HEK293 (cell line): ENCODE measurements at regions not wholly inside any gene's neighbourhood (a gene's known extent, or its start where the extent isn't known, plus 50 kb on each side); places are given as distances from the start of the nearest gene placed in this dataset.

ENCODE experiments used
- CTCF ChIA-PET: fragments of 350-600 bp; formaldehyde crosslinking; extraction: SDS; loops from one replicate; lab custom pipeline; 2021; ENCODE audit warnings: antibody characterized with exemption; lab: Yijun Ruan, JAX
- POLR2A ChIA-PET: fragments of 300-600 bp; formaldehyde crosslinking; extraction: SDS; loops from one replicate; lab custom pipeline; 2020; ENCODE audit warnings: antibody characterized with exemption, inconsistent platforms; lab: Yijun Ruan, JAX
- H3K27ac ChIP-seq: fragments of 200-500 bp; sonication (Bioruptor generic); 2 replicates; pipeline ENCODE4 v1.5.1; 2014; ENCODE audit warnings: low read depth, low read length, control low read depth, inconsistent platforms; ENCODE audit errors: extremely low read depth
- H3K36me3 ChIP-seq, 2 experiments: fragments of 200-500 bp in 1 of 2; sonication (Bioruptor generic) in 1 of 2; 1 replicate in 1 of 2; 2 replicates in 1 of 2; pipeline ENCODE4 v1.5.1; 2014 to 2017; ENCODE audit warnings: inconsistent platforms in 2 of 2, low read length in 2 of 2; ENCODE audit not compliant: control insufficient read depth in 2 of 2, insufficient read depth in 1 of 2
- H3K4me1 ChIP-seq: fragments of 200-500 bp; sonication (Bioruptor generic); 2 replicates; pipeline ENCODE4 v1.5.1; 2014; ENCODE audit warnings: mild to moderate bottlenecking, low read length, inconsistent platforms; ENCODE audit not compliant: control insufficient read depth, insufficient read depth
- H3K4me3 ChIP-seq: 2 replicates; pipeline ENCODE4 v1.5.1; 2011; ENCODE audit warnings: low read depth, mild to moderate bottlenecking, control low read depth, low read length, moderate library complexity
- H3K9me3 ChIP-seq: fragments of 200-500 bp; sonication (Bioruptor generic); 2 replicates; pipeline ENCODE4 v1.5.1; 2014; ENCODE audit warnings: low read depth, low read length, inconsistent platforms; ENCODE audit not compliant: control insufficient read depth, insufficient read depth
- GLI2 ChIP-seq: fragments of 450-650 bp; formaldehyde crosslinking; IDR thresholded peaks from 2 replicates; pipeline ENCODE4; 2017; ENCODE audit warnings: missing biosample characterization, missing genetic modification characterization, low read depth, borderline replicate concordance
- GLIS2 ChIP-seq: fragments of 450-650 bp; formaldehyde crosslinking; IDR thresholded peaks from 2 replicates; pipeline ENCODE4 v1.5.1; 2016; ENCODE audit warnings: missing biosample characterization, missing genetic modification characterization
- IKZF3 ChIP-seq: fragments of 450-650 bp; IDR thresholded peaks from 2 replicates; pipeline ENCODE4 v1.5.0; 2018; ENCODE audit warnings: missing biosample characterization, mild to moderate bottlenecking, missing genetic modification characterization, moderate library complexity
- KLF17 ChIP-seq: fragments of 450-650 bp; formaldehyde crosslinking; IDR thresholded peaks from 2 replicates; pipeline ENCODE4 v1.5.1; 2016; ENCODE audit warnings: missing biosample characterization, missing genetic modification characterization
- KLF8 ChIP-seq: fragments of 450-650 bp; formaldehyde crosslinking; IDR thresholded peaks from 2 replicates; pipeline ENCODE4 v1.5.1; 2016; ENCODE audit warnings: missing biosample characterization, missing genetic modification characterization
- MYNN ChIP-seq: fragments of 450-650 bp; formaldehyde crosslinking; IDR thresholded peaks from 2 replicates; pipeline ENCODE4 v1.5.1; 2016; ENCODE audit warnings: missing biosample characterization, missing genetic modification characterization, borderline replicate concordance
- SALL2 ChIP-seq: fragments of 450-650 bp; formaldehyde crosslinking; IDR thresholded peaks from 2 replicates; pipeline ENCODE4 v1.5.0; 2017; ENCODE audit warnings: missing biosample characterization, mild to moderate bottlenecking, missing genetic modification characterization, borderline replicate concordance
- ZBTB48 ChIP-seq: fragments of 450-650 bp; formaldehyde crosslinking; IDR thresholded peaks from 2 replicates; pipeline ENCODE4 v1.5.1; 2016; ENCODE audit warnings: missing biosample characterization, missing genetic modification characterization
- ZEB2 ChIP-seq: fragments of 450-650 bp; formaldehyde crosslinking; IDR thresholded peaks from 2 replicates; pipeline ENCODE4 v1.5.1; 2016; ENCODE audit warnings: missing biosample characterization, missing genetic modification characterization
- ZFP3 ChIP-seq: fragments of 450-650 bp; formaldehyde crosslinking; IDR thresholded peaks from 2 replicates; pipeline ENCODE4 v1.5.1; 2016; ENCODE audit warnings: low read depth, missing biosample characterization, missing genetic modification characterization
- ZFP37 ChIP-seq: fragments of 450-650 bp; formaldehyde crosslinking; IDR thresholded peaks from 2 replicates; pipeline ENCODE4 v1.5.1; 2016; ENCODE audit warnings: missing biosample characterization, missing genetic modification characterization
- ZNF184 ChIP-seq: fragments of 450-650 bp; IDR thresholded peaks from 2 replicates; pipeline ENCODE4 v1.5.1; 2018; ENCODE audit warnings: missing biosample characterization, mild to moderate bottlenecking, missing genetic modification characterization
- ZNF391 ChIP-seq: fragments of 450-650 bp; formaldehyde crosslinking; IDR thresholded peaks from 2 replicates; pipeline ENCODE4 v1.5.1; 2016; ENCODE audit warnings: low read depth, missing biosample characterization, missing genetic modification characterization, borderline replicate concordance
- ZNF404 ChIP-seq: fragments of 450-650 bp; formaldehyde crosslinking; IDR thresholded peaks from 2 replicates; pipeline ENCODE4 v1.5.1; 2017; ENCODE audit warnings: missing biosample characterization, missing genetic modification characterization
- ZNF518A ChIP-seq: fragments of 450-650 bp; formaldehyde crosslinking; conservative IDR thresholded peaks from 2 replicates; pipeline ENCODE4 v1.5.1; 2016; ENCODE audit warnings: low read depth, missing biosample characterization, missing genetic modification characterization
- ZNF558 ChIP-seq: fragments of 450-650 bp; formaldehyde crosslinking; IDR thresholded peaks from 2 replicates; pipeline ENCODE4 v1.5.1; 2016; ENCODE audit warnings: missing biosample characterization, missing genetic modification characterization
- ZNF580 ChIP-seq: fragments of 450-650 bp; formaldehyde crosslinking; IDR thresholded peaks from 2 replicates; pipeline ENCODE4 v1.5.1; 2016; ENCODE audit warnings: missing biosample characterization, missing genetic modification characterization
- ZNF600 ChIP-seq: fragments of 450-650 bp; formaldehyde crosslinking; IDR thresholded peaks from 2 replicates; pipeline ENCODE4 v1.5.1; 2016; ENCODE audit warnings: missing biosample characterization, missing genetic modification characterization
- ZNF610 ChIP-seq: fragments of 450-650 bp; formaldehyde crosslinking; IDR thresholded peaks from 2 replicates; pipeline ENCODE4 v1.5.1; 2016; ENCODE audit warnings: missing biosample characterization, missing genetic modification characterization, borderline replicate concordance
- ZNF629 ChIP-seq: fragments of 450-650 bp; formaldehyde crosslinking; IDR thresholded peaks from 2 replicates; pipeline ENCODE4 v1.5.1; 2017; ENCODE audit warnings: missing biosample characterization, missing genetic modification characterization
- ZNF830 ChIP-seq: fragments of 450-650 bp; IDR thresholded peaks from 2 replicates; pipeline ENCODE4 v1.5.0; 2018; ENCODE audit warnings: missing biosample characterization, missing genetic modification characterization, low read depth, mild to moderate bottlenecking, moderate library complexity
- ZNF843 ChIP-seq: fragments of 450-650 bp; formaldehyde crosslinking; IDR thresholded peaks from 2 replicates; pipeline ENCODE4 v1.5.1; 2016; ENCODE audit warnings: missing biosample characterization, missing genetic modification characterization
- ZSCAN23 ChIP-seq: fragments of 450-650 bp; formaldehyde crosslinking; IDR thresholded peaks from 2 replicates; pipeline ENCODE4 v1.5.1; 2016; ENCODE audit warnings: missing biosample characterization, missing genetic modification characterization

- POLR2A ChIA-PET: no interaction called here
- Histone ChIP-seq H3K4me3 (no peak overlapping the region), H3K27ac (no peak overlapping the region), H3K36me3 (no peaks in the 10 kb centered on the region), H3K4me1 (no peaks in the 10 kb centered on the region), H3K9me3 (no peaks in the 10 kb centered on the region)
- no peak for TF ChIP-seq MYNN (tag by site-specific recombination)
- TF ChIP-seq ZFP37 (tag by site-specific recombination): no peak
- TF ChIP-seq ZNF843 (tag by site-specific recombination): no peak
- no peak for TF ChIP-seq ZNF558 (tag by site-specific recombination)
- no peak for TF ChIP-seq ZSCAN23
- no peak for TF ChIP-seq ZNF629 (tag by site-specific recombination)
- no peak for TF ChIP-seq ZFP3 (tag by site-specific recombination)
- no peak for TF ChIP-seq ZNF580 (tag by site-specific recombination)
- no peak for TF ChIP-seq KLF8
- TF ChIP-seq ZEB2 (tag by site-specific recombination): no peak
- TF ChIP-seq GLI2 (tag by site-specific recombination): no peak
- TF ChIP-seq IKZF3 (tag by site-specific recombination): no peak
- TF ChIP-seq ZNF518A (tag by site-specific recombination): no peak
- CTCF ChIA-PET: interaction anchor here (0.6 to 1.6 kb wide), 5 partner anchors 7 to 1139 kb away, joined by 3 to 8 read pairs (median 5); no protein-coding TSS in a partner anchor
Observed at GRCh38 chr11:15828215-15828853, 528.0 kb downstream of the SOX6 start.

- TF ChIP-seq KLF17 (tag by site-specific recombination): no peak
- Histone ChIP-seq H3K4me1 (no peaks in the 10 kb centered on the region), H3K9me3 (no peaks in the 10 kb centered on the region), H3K27ac (no peak overlapping the region), H3K4me3 (no peak overlapping the region), H3K36me3 (no peaks in the 10 kb centered on the region)
- CTCF ChIA-PET: interaction anchor here (0.5 to 1.7 kb wide), 10 partner anchors 8 to 796 kb away, joined by 3 to 11 read pairs (median 4); no protein-coding TSS in a partner anchor
- POLR2A ChIA-PET: no interaction called here
Observed at GRCh38 chr11:15829312-15829711, 527.0 kb downstream of the SOX6 start.

- Histone ChIP-seq H3K27ac (no peak overlapping the region), H3K36me3 (no peaks in the 10 kb centered on the region), H3K4me1 (no peaks in the 10 kb centered on the region), H3K4me3 (no peak overlapping the region), H3K9me3 (no peaks in the 10 kb centered on the region)
- POLR2A ChIA-PET: no interaction called here
- CTCF ChIA-PET: interaction anchor here (0.7 to 1.7 kb wide), 8 partner anchors 11 to 776 kb away, joined by 3 to 11 read pairs (median 4); no protein-coding TSS in a partner anchor
- TF ChIP-seq SALL2 (tag by site-specific recombination) (no peak), ZBTB48 (tag by site-specific recombination) (no peak), ZNF610 (tag by site-specific recombination) (no peak), ZNF600 (no peak), ZNF391 (tag by site-specific recombination) (no peak), ZFP3 (tag by site-specific recombination) (no peak), ZNF184 (no peak), ZEB2 (tag by site-specific recombination) (no peak), ZNF404 (tag by site-specific recombination) (no peak), ZNF830 (tag by site-specific recombination) (no peak), MYNN (tag by site-specific recombination) (no peak), GLIS2 (tag by site-specific recombination) (no peak), ZFP37 (tag by site-specific recombination) (no peak)
Observed at GRCh38 chr11:15830741-15831428, 525.5 kb downstream of the SOX6 start.
